BJ (cell line): ENCODE measurements at regions not wholly inside any gene's neighbourhood (a gene's known extent, or its start where the extent isn't known, plus 50 kb on each side); places are given as distances from the start of the nearest gene placed in this dataset.
"Not testable (repeated sequence)": the region's sequence is repeated elsewhere in the genome, so short reads cannot be mapped to it uniquely, and the experiment has no call there.

Experiments used
- CTCF ChIA-PET: fragments of 350-600 bp; formaldehyde crosslinking; extraction: SDS; loops from one replicate; lab custom pipeline; 2021; ENCODE audit warnings: antibody characterized with exemption, inconsistent platforms; lab: Yijun Ruan, JAX
- POLR2A ChIA-PET: fragments of 300-600 bp; sonication (Branson Sonifier 250); formaldehyde crosslinking; extraction: SDS; loops from one replicate; lab custom pipeline; 2021; ENCODE audit warnings: antibody characterized with exemption; lab: Charles Lee
- DNase-seq: peaks from one replicate; pipeline ENCODE4 v3.0.0-alpha.2; 2011; ENCODE audit warnings: low read depth
- H3K27me3 ChIP-seq: 2 replicates; pipeline ENCODE4 v1.6.0; 2011; ENCODE audit warnings: low read length; ENCODE audit not compliant: control insufficient read depth, insufficient read depth
- H3K36me3 ChIP-seq: 2 replicates; pipeline ENCODE4 v1.5.1; 2011; ENCODE audit warnings: low read length; ENCODE audit not compliant: control insufficient read depth, insufficient read depth
- H3K4me3 ChIP-seq: 2 replicates; pipeline ENCODE4 v1.5.1; 2011; ENCODE audit warnings: low read depth, mild to moderate bottlenecking, control low read depth, low read length
- CTCF ChIP-seq: IDR thresholded peaks from 2 replicates; pipeline ENCODE4 v1.5.1; 2011; ENCODE audit warnings: low read depth, mild to moderate bottlenecking, control low read depth, inconsistent platforms, low read length, moderate library complexity; ENCODE audit not compliant: insufficient read depth

GRCh38 chr3:89533275-89533674 is 425.9 kb downstream of the EPHA3 start:
- ChIA-PET POLR2A (no interaction called here), CTCF (no interaction called here)
- no peaks in the 10 kb centered on the region for H3K36me3 ChIP-seq
- H3K4me3 ChIP-seq = no peak overlapping the region
- no peak for TF ChIP-seq CTCF
- H3K27me3 ChIP-seq = no peaks in the 10 kb centered on the region
- no peak for DNase-seq

GRCh38 chr3:89554587-89554986 is 447.2 kb downstream of the EPHA3 start:
- POLR2A ChIA-PET, CTCF ChIA-PET, H3K36me3 ChIP-seq, H3K27me3 ChIP-seq, DNase-seq, H3K4me3 ChIP-seq: not testable (repeated sequence)

DNA sequence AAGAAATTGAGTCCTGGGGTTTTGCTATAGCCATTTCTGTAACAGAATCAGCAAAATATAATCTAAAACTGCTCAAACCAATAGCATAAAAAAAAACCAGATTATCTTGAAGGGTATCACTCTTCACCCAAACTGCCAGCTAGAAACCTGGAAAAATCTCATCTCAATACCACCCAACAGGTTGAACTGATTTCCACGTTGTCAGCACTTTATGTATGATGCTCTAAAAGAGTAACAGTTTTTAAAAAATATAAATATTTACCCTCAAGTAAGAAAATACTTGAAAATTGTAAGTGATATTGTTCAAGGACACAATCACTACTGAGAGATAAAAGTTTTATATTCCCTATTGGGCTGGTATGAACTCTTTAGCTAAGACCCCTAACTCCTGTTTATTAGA is 451.3 kb downstream of the EPHA3 start:
- no peaks in the 10 kb centered on the region for H3K27me3 ChIP-seq
- ChIA-PET CTCF (no interaction called here), POLR2A (no interaction called here)
- no peak for TF ChIP-seq CTCF
- H3K36me3 ChIP-seq = no peaks in the 10 kb centered on the region
- no peak for DNase-seq
- no peak overlapping the region for H3K4me3 ChIP-seq

- DNase-seq = no peak
- ChIA-PET POLR2A (no interaction called here), CTCF (no interaction called here)
- Histone ChIP-seq H3K36me3 (no peaks in the 10 kb centered on the region), H3K4me3 (no peak overlapping the region), H3K27me3 (no peaks in the 10 kb centered on the region)
- TF ChIP-seq CTCF = no peak
These were observed 453.1 kb downstream of the EPHA3 start for GRCh38 chr3:89560568-89560967.

- POLR2A ChIA-PET = no interaction called here
- TF ChIP-seq CTCF = no peak
- no peaks in the 10 kb centered on the region for H3K36me3 ChIP-seq
- H3K4me3 ChIP-seq = no peak overlapping the region
- DNase-seq = no peak
- no peaks in the 10 kb centered on the region for H3K27me3 ChIP-seq
- CTCF ChIA-PET = interaction anchor here (0.6 kb wide), 1 partner anchor 48 kb away, joined by 3 read pairs; no protein-coding TSS in a partner anchor
These were observed 455.0 kb downstream of the EPHA3 start for GRCh38 chr3:89562373-89562772.

- Histone ChIP-seq H3K27me3 (no peaks in the 10 kb centered on the region), H3K36me3 (no peaks in the 10 kb centered on the region), H3K4me3 (no peak overlapping the region)
- CTCF ChIA-PET = interaction anchor here (1.2 kb wide), 1 partner anchor 14 kb away, joined by 3 read pairs; no protein-coding TSS in a partner anchor
- POLR2A ChIA-PET = no interaction called here
- no peak for TF ChIP-seq CTCF
- DNase-seq = no peak
These were observed 457.7 kb downstream of the EPHA3 start for GRCh38 chr3:89565098-89565497.
